DMS 273 treated with DMSO at 0.1 percent for 48 hours (cell line): ENCODE measurements at regions not wholly inside any gene's neighbourhood (a gene's known extent, or its start where the extent isn't known, plus 50 kb on each side); places are given as distances from the start of the nearest gene placed in this dataset.

Source experiments
- DNase-seq: peaks from one replicate; lab custom pipeline; 2025; lab: John Stamatoyannopoulos, UW

DNA sequence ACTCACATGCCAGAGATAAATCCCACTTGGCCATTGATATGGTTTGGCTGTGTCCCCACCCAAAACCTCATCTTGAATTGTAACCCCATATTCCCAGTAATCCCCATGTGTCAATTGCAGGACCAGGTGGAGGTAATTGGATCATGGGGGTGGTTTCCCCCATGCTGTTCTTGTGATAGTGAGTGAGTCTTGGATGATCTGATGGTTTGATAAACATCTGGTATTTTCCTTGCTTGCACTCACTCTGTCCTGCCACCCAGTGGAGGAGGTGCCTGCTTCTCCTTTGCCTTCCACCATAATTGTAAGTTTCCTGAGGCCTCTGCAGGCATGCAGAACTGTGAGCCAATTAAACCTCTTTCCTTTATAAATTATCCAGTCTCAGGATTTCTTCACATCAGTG is 50.4 kb upstream of the B3GAT2 start:
- peak; percentile 79 for DNase-seq

DNA sequence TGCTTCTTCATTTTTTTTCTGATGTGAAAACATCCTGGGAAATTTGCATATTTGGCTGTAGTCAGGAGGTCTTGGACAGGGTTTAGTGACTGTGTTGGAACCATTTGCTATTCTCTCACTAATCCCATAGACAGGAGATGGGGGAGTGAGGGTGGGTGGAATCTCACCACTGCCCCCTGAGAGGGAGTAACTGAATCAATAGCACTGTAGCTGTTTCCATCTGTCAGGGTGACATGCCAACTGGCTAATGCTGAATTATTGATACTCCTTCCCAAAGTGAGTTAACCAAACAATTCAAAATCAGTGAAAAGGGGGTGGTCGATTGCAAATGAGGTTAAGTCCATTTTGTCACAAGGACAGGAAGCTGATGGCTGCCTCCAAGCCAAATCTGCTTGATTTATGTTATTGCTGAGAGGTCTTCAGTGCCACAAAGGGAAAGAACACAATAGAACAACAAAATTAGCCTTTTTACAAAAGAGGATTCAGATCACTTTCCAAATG is 55.1 kb upstream of the B3GAT2 start:
- no peak for DNase-seq

DNA sequence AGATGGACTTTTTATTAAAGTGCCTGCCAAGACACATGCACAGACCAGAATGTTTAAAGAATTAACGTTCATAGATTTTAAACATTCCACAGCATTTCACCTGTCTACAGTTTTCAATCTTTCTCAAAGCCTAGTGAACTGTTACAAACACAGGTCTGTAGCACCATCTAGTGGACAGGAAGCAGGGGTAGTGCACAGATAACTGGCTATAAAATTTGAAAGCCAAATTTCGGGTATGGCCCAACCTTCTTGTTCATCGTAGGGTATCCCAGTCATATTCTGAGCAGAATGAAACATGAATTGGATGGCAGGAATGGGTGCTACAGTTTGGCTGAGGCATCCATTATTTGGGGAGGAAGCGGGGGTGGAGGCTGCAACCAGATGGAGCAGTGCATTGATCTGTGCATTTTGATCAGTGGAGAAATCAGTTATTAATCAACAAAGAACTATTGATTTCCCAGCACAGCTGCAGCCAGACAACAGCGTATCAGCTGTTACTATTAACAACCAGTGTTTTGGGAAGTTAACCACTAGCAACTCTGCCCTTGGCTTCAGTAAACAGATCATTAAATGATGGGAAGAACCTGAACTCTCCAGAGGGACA is 56.1 kb upstream of the B3GAT2 start:
- peak; percentile 64 for DNase-seq

DNA sequence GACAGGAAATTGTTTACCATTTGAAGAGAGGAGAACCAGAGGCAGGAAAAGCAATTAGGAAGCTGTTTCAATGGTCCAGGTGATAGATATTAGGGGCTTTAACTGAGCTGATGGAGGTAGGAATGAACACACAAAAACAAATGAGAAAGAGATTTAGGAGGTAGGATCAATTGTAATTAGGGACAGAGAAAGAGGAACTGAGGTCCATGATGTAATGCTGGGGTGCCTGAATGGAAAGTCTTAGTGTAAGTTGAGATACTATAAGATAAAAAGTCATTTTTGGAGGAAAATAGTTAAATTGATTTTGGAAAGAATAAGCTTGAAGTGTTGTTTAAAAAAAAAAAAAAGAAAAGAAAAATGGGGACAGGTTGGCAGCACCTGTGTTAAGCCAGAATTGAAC is 58.5 kb upstream of the B3GAT2 start:
- no peak for DNase-seq

DNA sequence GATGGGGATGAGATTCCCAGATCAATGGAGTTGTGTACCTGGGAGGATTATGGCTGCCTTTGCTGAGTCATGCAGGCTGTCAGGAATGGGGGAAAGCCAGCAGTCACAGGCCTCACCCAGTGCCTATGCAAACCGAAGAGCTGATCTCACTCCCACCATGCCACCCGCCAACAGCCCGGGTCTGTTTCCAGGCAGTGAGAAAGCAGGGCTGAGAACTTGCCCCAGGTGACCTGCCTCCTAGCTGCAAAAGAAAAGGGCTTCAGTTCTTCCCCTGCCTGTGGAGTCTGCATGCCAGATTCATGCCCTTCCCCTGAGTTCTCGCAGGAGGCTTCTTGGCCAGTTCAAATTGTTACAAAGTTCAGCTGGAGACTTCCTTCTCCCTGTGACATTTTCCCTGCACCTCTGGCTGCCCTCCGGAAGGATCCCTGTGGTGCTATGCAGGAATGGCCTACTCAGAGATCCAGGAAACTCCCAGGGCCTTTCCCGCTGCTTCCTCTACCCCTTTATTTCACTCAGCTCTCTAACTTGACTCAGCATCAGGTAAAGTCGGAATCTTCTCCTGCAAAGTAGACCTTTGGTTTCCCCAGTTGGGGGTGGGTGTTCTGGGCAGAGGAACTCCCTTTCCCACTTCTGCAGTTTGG is 71.5 kb upstream of the B3GAT2 start:
- no peak for DNase-seq

DNA sequence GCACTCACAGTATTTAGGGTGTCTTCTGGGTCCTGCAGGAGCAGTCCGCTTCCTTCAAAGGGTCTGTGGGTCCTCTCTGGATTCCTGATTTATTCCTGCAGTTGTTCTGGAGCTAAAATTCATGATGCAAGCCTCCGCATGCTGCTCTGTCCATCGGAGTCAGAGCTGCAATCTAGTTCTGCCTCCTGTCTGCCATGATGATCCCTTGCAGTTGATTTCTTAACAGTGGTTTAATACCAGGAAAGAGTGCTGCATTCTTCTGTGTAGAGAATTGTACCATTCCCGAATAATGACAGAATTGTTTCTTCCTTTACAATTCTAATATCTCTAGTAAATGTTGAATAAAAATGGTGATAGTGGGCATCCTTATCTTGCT is 72.0 kb upstream of the B3GAT2 start:
- DNase-seq, result no peak

DNA sequence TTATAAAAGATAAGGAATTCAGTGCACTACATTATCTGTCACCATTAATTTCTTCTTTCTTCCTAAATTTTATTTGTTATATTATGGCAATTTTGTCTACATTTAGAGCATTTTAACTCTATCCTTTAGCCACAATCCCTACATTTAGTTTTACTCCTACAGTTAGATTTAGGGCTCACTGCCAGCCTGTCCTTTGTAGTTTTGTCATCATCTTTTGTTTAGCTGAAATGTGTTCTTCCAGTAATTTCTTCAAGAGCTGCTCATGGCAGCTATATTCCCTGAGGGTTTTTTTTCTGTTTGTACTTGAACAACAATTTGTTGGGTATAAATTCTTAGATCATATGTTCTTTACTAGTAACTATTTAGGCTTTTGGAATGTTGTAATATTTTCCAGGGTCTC is 72.7 kb upstream of the B3GAT2 start:
- no peak for DNase-seq

DNA sequence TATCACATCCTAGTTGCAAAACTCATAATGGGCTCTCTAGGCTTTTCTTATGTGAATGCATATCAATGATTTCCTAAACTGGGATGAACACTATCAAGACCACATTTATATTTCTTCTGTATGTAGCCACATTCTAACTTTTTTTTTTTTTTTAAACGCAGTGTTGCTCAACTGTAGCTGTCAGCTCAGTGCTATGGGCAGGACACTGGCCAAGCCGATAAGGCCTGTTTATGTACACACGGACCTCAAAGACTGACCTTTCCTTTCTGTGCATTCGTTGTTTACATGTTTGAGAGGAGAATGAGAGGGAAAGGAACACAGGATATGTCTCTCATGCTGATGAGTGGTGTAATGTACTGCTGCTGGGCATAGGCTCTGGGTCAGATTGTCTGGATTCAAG is 75.1 kb upstream of the B3GAT2 start:
- DNase-seq, result no peak

DNA sequence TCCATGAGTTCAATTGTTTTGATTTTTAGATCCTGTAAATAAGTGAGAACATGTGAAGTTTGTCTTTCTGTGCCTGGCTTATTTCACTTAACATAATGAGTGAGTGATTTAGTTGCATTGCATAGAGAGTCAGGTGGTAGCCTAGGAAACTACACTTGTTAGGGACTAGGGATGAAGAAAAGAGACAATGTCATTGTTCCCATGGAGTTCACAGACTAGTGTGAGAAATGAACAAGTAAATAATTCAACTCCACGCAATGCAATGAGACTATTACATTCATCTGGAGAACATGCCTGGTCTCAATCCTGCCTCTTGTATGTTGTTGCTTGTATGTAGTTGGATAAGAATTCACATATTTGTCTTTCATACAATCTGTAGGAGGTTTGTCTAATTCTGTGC is 76.3 kb upstream of the B3GAT2 start:
- DNase-seq, result no peak

DNA sequence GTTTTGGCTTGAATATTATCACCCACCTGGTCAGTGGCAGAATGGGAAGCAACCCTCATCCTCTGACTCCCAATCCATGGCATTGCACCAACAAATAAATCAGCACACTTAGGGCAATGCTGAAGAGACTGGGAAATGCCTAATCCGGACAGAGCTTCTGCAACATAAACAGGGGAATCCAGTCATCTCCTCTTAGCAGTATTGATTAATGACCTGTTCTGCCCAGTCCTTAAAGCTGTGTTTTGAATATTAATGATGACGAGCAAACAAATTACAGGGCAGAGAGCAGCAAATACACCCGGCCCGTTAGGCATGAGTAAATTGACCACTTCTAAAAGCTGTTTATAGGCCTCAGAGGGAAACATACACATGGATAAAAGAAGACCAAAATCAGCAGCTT is 77.0 kb upstream of the B3GAT2 start:
- DNase-seq, result no peak

DNA sequence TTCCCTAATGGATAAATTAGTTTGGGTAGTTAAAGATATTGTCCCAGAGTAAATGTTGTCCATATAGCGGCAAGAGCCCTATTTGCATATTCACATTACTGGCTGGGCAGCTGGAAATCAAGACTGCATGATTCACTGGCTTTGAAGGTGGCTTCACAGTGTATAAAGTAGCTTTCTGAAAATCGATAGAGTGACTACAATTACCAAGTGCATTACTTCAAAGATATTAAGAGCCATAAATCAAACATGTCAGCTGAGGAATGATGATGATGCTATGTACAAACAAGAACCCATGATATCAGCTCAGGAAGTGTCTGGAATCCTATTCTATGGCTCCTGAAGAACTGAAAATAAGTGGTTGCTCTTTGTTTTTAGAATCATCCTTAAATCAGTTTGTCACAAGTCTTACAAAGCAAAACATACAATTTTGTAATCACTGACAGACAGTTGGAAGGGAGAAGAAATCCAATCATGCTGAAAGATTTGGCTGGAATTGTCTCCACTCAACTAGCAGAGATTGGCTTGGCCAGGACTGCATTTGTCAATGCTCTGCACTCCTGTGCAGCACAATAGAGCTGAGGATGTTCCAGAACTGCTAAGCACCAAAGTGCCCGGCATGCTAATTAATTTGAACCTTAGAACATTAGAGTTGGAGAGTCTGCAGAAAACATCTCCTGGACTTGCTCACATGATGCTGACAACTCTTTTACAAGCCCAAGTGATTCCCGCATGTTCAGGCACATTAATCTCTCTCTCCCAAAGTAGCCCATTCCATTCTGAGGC is 77.9 kb upstream of the B3GAT2 start:
- DNase-seq, result no peak

DNA sequence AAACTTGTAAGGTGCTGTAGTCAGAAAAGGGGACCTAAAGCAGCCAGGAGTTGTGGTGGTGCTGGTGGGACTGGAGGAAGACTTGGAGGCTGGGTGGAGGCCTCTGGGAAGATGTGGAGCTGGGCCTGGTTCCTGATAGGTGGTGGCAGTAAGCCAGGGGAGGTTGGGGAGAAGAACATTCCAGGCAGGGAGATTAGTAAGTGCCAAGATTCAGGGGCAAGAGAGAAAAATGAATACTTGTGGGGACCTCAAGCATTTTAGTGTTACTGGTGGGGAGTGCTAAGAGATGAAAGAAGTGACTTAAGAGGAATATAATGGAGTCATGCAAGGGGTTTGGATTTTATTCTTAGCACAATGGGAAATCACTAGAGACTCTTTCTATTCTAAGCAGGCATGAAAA is 79.0 kb upstream of the B3GAT2 start:
- DNase-seq, result no peak

DNA sequence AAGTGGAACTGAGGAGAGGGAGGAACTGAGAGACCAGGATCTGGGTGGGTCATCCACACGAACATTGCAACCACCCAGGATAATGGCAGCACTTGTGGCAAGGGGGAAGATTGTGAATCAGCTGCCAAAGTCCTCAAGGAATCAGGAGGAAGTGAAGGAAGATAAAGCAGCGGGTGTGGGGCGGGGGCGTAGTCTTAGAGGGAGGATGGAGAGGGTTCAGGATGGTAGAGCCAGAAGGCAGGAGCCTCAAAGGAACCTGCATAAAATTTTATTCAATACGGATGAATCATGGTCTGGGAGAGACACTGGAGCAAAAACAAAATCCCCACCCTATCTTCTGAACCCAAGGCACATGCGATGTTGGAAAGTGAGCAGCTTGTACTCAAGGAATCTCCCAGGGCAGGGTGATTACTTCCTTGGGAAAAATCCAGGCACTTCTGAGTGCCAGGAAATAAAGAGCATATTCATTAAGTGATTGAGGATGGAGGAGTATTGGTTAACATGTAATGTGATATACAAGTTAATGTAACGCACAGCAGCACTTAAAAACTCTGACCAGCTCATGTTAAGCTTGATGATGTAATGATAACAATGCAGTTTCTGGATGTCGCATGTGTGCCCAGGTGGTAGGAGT is 82.0 kb upstream of the B3GAT2 start:
- DNase-seq, result peak; percentile 55

DNA sequence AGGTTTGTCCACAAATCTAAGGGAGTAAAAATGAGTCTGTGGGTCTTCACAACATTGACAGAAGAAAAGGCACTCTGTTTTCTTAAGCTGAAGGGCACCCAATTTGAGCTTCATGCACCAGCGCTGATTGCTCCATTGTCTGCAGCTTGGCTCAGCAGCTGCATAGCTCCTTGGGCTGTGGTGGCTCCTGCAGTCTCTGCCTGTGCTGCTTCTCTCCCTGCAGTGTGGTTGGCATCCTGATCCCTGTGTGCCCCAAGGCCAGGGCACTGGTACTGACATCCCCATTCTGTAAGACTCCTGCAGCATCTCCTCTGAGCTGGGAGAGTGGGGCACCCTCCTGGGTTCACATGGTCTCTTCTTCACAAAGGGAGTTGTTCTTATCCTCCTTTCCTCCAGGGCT is 83.2 kb upstream of the B3GAT2 start:
- no peak for DNase-seq

DNA sequence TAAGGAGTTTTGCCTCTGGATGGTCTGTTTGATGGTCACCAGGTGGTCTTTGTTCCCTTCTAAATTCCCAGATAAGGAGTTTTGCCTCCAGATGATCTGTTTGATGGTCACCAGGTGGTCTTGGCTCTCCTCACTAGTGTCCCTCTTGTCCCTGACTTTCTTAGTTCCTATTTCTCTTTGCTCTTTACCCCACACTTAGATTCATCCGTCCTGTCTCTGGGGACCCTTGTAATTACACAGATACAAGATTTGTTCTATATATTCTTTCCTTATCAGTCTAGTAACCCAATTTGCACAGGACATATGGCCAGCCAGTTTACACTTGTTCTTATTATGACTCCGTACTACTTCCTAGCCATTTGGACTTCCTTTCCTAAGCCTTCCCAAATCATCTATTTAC is 84.0 kb upstream of the B3GAT2 start:
- no peak for DNase-seq

DNA sequence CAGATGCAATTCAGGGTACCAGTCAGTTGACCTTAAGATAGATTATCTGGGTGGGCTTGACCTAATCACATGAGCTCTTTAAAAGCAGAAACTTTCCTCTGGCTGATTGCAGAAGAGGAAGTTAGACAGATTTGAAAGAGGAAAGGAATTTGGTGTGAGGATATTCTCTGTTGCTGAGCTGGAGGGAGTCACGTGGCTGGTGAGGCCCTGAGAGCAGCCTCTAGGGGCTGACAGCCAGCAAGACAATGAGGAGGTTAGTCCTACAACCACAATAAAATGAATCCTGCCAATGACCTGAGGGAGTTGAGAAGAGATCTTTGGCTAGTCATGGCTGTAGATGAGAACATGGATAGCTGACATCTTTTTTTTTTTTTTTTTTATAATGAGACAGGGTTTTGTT is 87.0 kb upstream of the B3GAT2 start:
- no peak for DNase-seq

DNA sequence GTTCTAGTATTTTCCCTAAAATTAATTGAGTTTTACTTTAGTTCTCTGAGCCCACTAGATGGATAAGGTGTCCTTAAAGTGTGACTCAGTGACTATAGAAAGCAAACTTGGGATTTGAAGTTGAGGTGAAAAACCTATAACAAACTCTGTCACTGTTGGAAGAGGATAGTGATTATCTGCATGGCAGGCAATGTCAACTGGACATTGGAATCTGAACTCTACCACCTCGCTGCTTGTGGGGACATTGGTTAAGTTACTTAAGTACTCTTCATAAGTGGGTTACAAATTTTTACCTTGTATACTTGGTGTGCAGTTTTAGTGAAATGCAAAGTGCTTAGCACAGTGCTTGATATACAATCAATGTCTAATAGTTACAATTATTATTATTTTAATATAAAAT is 87.9 kb upstream of the B3GAT2 start:
- no peak for DNase-seq

DNA sequence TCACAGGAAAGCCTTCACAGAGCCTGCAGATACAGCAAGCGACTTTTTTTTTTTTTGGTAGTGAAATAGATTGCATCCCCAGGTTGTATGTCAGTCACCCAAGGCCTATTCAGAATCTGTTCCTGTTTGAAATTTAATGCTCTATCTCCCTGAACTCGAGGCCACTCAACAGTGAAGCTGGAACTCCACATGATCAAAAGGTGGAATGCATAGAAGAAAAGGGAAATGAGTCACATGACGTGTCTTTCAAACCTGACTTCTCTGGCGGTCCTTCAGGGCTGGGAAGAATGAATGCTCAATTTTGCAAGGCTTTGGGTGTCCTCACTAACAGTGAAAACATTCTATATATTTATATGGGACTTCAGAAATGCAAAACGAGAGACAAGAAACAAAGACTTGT is 88.4 kb upstream of the B3GAT2 start:
- no peak for DNase-seq

DNA sequence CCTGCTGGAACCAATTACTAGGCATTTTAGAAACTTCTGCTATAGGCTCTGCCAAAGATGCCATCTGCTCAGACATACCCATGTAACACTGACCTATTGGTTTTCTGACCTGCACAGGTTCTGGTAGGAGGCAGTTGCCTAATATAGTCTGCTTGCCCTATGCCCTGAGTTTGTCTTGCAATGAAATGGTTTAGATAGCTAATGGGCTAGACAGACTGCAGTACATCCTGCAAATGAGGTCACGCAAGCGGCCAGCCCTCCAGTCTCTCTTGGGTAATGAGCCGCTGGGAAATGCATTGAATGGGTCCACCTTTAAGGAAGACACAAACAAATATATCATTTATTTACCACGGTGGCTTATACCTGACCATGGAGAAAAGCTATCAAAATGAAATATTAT is 90.6 kb upstream of the B3GAT2 start:
- no peak for DNase-seq

DNA sequence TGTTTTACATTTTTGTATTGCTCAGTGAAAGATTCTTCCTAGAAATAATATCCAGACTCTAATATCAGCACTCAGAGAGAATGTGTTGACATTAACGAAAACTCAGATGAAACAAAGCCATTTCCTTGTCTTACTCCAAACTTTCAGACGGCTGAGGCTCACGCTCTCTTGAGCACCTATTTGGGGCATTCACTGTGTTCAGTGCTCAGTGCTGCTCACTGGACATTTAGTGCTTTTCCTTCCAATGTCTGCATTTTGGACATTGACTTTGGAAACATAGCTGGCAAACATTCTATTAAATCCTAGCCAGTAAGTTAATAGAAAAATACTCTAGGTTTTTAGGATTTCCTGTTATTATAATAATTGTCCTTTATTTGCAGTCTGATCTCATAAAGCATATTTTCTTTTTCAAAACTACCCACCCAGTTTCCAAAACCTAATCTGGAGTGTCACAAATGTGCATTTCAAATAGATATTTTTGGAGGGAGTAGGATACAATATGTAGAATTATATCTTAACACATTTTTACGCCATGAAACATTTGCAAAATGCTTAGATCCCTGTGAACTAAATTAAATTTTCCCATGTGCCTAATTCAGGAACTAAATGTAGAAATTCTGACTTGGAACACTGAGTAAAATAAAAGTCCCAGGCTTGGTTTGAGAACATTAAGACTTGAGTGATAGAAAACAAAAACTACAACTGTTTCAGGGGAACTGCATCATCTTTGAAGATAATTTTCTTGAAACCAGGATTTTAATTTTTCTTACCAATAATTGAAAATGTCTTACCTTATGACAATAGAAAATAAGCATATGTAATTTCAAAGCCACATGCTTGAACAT is 91.7 kb upstream of the B3GAT2 start:
- DNase-seq, result no peak

DNA sequence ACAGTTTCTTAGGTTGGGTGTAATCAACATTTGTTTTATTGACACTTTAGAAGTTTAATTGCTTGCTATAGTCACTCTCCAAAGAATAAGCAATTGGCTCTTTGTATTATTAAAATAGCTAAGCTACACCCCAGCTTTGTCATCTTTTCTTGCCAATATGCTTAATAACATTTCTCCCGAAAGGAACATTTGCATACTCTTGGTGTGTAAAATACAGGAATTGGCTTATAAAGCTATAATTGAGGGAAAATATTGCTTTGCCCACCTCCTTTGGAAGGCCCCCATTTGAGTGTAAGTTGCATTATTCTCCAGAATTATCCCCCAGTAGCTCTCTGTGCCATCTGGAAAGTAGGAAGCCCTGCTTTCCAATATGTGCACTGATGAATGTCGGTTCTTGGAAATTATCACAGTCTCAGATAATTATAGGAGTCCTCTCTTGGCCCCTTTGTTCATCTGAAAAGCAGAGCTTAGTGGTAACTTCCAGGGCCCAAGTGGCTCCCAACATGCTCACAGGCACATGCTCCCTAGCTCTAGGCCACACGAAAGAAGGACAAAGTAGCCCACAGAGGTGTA is 92.4 kb upstream of the B3GAT2 start:
- DNase-seq, result no peak

DNA sequence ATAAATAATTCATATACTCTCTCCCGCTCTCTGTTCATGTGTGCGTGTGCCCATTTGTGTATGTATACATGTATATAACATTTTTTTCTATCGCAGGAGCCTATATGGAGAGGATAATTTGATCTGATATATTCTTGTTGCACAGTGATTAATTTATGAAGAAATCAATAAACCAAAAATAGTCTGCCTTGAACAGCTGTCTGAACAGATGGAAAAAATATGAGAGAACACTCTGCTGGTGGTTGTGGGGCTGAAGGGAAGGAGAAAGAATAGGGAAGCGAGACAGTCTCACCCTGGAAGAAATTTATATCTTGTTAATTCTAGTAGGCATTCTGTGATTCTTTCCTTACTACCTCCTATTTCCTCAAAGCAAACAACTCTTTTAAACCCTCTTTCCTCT is 96.6 kb upstream of the B3GAT2 start:
- DNase-seq, result peak; percentile 31
